DOHH2 (cell line): ENCODE measurements at regions not wholly inside any gene's neighbourhood (a gene's known extent, or its start where the extent isn't known, plus 50 kb on each side); places are given as distances from the start of the nearest gene placed in this dataset.

Experiments used
- EZH2phosphoT487 ChIP-seq: fragments of 200-600 bp; sonication (generic); IDR thresholded peaks from 2 replicates; pipeline ENCODE4 v1.6.1; 2017; ENCODE audit warnings: borderline replicate concordance, mild to moderate bottlenecking, antibody characterized with exemption, low read length, moderate library complexity, mixed read lengths
- TF ChIP-seq, protein P1 (sequence below): fragments of 200-600 bp; sonication (generic); IDR thresholded peaks from one replicate; pipeline ENCODE4 v1.5.1; 2014; ENCODE audit warnings: antibody characterized with exemption, mild to moderate bottlenecking, low read depth, low read length; ENCODE audit not compliant: poor library complexity, severe bottlenecking

DNA sequence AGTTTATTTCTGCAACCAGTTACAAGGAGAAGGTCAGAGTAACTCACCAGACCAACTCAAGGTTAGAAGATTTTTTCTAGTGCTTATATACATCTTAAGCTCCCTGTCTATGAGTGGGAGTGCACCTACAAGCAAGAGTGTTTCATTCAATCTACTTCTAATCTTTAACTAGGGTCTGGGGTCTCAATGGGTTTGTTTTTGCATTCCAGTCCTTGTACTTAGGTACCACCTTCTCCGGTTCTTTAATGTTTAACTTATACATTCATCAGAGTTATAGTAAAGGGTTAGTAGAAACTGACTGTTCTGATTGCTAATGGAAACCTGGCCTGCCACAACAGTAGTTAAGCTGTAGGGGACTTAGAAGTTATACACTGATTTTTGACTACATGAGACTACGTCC is 271.7 kb downstream of the HTR1A start:
- TF ChIP-seq, protein P1, sequence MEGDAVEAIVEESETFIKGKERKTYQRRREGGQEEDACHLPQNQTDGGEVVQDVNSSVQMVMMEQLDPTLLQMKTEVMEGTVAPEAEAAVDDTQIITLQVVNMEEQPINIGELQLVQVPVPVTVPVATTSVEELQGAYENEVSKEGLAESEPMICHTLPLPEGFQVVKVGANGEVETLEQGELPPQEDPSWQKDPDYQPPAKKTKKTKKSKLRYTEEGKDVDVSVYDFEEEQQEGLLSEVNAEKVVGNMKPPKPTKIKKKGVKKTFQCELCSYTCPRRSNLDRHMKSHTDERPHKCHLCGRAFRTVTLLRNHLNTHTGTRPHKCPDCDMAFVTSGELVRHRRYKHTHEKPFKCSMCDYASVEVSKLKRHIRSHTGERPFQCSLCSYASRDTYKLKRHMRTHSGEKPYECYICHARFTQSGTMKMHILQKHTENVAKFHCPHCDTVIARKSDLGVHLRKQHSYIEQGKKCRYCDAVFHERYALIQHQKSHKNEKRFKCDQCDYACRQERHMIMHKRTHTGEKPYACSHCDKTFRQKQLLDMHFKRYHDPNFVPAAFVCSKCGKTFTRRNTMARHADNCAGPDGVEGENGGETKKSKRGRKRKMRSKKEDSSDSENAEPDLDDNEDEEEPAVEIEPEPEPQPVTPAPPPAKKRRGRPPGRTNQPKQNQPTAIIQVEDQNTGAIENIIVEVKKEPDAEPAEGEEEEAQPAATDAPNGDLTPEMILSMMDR: no peak
- no peak for TF ChIP-seq EZH2phosphoT487
